Urinary bladder (tissue), 3 donors: ENCODE measurements at regions not wholly inside any gene's neighbourhood (a gene's known extent, or its start where the extent isn't known, plus 50 kb on each side); places are given as distances from the start of the nearest gene placed in this dataset.
"Not testable (repeated sequence)": the region's sequence is repeated elsewhere in the genome, so short reads cannot be mapped to it uniquely, and the experiment has no call there.

Experiments used
- DNase-seq: peaks from one replicate; pipeline ENCODE4 v3.0.0-alpha.2; 2015; ENCODE audit errors: extremely low spot score
- H3K27ac ChIP-seq: one replicate; pipeline ENCODE4 v1.5.1; 2013; ENCODE audit warnings: low read depth, mild to moderate bottlenecking, moderate library complexity
- H3K36me3 ChIP-seq: one replicate; pipeline ENCODE4 v1.6.1; 2013; ENCODE audit warnings: mild to moderate bottlenecking, moderate library complexity; ENCODE audit not compliant: insufficient read depth
- H3K4me1 ChIP-seq: one replicate; pipeline ENCODE4 v1.6.1; 2013; ENCODE audit warnings: mild to moderate bottlenecking, moderate library complexity; ENCODE audit not compliant: insufficient read depth
- H3K4me3 ChIP-seq: one replicate; pipeline ENCODE4 v1.5.1; 2013; ENCODE audit warnings: low read depth, low read length
- WGBS: extraction: QIAGEN DNeasy Blood & Tissue Kit; methylation state at CpG from one replicate; pipeline ENCODE4 v1.1.7; 2013; 5-methylcytosine and 5-hydroxymethylcytosine counted together
- donor health status: healthy with polysubstance abuse.
- donor health status: healthy.

DNA sequence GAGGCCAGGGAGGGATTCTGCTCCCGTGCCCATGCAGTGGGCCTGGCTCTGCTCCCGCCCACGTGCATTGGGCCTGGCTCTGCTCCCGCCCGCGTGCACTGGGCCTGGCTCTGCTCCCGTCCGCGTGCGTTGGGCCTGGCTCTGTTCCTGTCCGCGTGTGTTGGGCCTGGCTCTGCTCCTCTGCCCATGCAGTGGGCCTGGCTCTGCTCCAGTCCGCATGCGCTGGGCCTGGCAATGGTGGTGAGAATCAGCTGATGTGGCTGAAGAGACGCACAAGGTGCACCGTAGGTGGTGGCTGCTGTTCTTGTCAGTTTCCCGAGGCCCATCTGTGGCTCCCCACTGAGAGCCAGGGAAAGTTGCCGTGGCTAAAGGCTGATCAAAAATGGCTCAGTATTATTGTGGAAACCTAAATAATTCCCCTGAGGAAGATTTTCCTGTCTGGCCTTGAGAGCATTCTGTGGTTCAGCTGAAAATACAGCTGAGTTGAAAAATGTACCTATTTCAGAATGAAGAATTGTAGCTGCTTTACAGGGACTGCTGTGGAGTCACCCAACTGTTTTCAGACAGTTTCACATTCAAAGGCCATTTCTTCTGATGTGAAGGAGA, 572.4 kb downstream of the GLRX3 start:
- Histone ChIP-seq H3K4me1 (no peaks in the 10 kb centered on the region), H3K4me3 (no peak overlapping the region), H3K27ac (no peak overlapping the region), H3K36me3 (no peaks in the 10 kb centered on the region)
- no peak for DNase-seq
- WGBS: 87% methylated on average over 18 of the region's 18 CpGs

DNA sequence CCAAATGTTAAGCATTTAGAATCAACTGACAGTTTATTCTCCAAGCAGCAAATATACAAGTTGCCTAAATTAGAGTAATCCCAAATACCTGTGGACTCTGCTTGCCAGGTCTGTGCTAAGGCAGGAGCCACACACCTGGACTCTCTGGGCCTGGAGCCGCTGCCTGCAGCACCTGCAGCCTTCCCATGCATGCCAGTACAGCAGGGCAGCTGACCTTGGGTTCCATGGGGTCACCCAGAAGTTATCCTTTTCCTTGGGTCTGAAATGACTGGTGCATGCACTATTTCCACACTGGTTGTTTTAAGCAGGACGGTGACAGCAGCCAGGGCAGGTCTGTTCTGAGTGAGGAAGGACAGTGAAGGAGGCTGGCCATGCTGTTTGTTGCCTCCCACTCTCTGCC, 573.2 kb downstream of the GLRX3 start:
- Histone ChIP-seq H3K4me3 (no peak overlapping the region), H3K27ac (no peak overlapping the region), H3K4me1 (no peaks in the 10 kb centered on the region), H3K36me3 (no peaks in the 10 kb centered on the region)
- WGBS: 70% methylated on average over 2 of the region's 2 CpGs
- DNase-seq: no peak

- H3K4me3 ChIP-seq: no peak overlapping the region
- WGBS: 70% methylated on average over 14 of the region's 14 CpGs
- H3K36me3 ChIP-seq: no peaks in the 10 kb centered on the region
- DNase-seq: no peak
- no peak overlapping the region for H3K27ac ChIP-seq
- no peaks in the 10 kb centered on the region for H3K4me1 ChIP-seq
Measured at GRCh38 chr10:130711072-130711471, 574.9 kb downstream of the GLRX3 start.

DNA sequence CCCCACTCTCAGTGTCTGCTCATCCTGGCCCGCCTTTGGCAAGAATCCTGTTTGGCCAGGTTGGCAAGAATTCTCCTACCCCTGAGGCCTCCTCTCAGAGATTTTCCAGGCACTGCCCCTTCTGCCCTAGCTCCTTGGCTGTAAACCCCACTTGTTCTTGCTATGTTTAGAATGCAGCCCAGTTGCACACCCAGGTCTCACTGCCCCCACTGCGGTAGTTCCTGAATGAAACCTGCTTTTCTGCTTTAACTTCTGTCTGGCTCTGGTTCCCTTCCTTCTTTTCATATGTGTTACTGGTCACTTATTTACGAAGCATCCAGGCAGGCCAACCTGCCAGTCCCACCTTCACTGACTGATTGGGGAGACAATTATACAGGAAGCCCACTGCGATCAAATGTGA, 576.9 kb downstream of the GLRX3 start:
- WGBS: 79% methylated on average over 4 of the region's 4 CpGs
- no peaks in the 10 kb centered on the region for H3K36me3 ChIP-seq
- H3K4me3 ChIP-seq: no peak overlapping the region
- peak; percentile 2 for DNase-seq
- no peaks in the 10 kb centered on the region for H3K4me1 ChIP-seq
- H3K27ac ChIP-seq: no peak overlapping the region

GRCh38 chr10:130713731-130714130, 577.5 kb downstream of the GLRX3 start:
- H3K36me3 ChIP-seq: no peaks in the 10 kb centered on the region
- H3K4me3 ChIP-seq: no peak overlapping the region
- no peak overlapping the region for H3K27ac ChIP-seq
- DNase-seq: no peak
- H3K4me1 ChIP-seq: no peaks in the 10 kb centered on the region
- WGBS: 91% methylated on average over 8 of the region's 8 CpGs

GRCh38 chr10:130714742-130715467, 578.7 kb downstream of the GLRX3 start:
- DNase-seq: no peak

DNA sequence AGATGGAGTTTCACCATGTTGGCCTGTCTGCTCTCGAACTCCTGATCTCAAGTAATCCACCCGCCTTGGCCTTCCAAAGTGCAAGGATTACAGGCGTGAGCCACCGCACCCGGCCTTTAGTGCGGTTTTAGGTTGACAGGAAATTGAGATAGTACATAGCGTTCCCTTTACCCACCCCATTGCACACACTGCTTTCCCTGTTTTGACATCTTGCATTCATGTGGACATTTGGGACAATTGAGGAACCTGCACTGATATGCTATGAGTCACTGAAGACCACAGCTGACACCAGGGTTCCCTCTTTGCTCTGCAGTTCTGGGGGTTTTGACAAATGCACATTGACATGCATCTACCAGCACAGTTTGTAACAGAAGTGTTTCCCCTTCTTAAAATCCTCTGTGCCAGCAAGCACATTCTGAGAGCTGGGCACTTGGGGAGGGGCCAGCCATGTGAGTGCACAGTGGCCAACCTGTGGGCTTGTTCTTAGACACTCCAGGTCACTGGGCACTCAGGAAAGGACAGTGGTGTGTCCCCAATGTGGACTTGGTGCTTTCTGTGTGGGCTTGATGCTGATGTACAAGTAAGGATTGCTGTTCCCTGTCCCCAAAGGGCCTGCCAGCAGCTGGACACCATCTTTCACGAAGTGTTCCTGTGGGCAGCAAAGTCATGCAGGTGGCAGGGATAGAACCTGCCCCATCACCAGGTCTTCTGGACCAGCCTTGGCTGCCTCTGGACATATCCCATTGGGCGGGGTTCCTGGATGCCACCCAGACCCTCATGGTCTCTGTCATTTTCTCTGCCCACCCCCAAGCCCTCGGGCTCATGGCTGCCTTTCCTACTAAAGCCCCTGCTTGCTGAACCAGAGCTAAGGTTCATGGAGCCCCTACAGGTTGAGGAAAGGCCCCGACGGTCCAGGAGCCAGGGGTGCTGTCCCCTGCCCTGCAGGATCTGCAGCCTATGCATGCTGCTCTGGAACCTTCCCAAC, 579.8 kb downstream of the GLRX3 start:
- no peak for DNase-seq
- H3K4me3 ChIP-seq: no peak overlapping the region
- no peaks in the 10 kb centered on the region for H3K4me1 ChIP-seq
- no peak overlapping the region for H3K27ac ChIP-seq
- WGBS: 79% methylated on average over 12 of the region's 12 CpGs
- no peaks in the 10 kb centered on the region for H3K36me3 ChIP-seq

More at GRCh38 chr10:130714742-130715467, 578.7 kb downstream of the GLRX3 start:
- WGBS: 71% methylated on average over 20 of the region's 20 CpGs
- no peak overlapping the region for H3K27ac ChIP-seq
- no peaks in the 10 kb centered on the region for H3K36me3 ChIP-seq
- no peak overlapping the region for H3K4me3 ChIP-seq
- H3K4me1 ChIP-seq: no peaks in the 10 kb centered on the region

DNA sequence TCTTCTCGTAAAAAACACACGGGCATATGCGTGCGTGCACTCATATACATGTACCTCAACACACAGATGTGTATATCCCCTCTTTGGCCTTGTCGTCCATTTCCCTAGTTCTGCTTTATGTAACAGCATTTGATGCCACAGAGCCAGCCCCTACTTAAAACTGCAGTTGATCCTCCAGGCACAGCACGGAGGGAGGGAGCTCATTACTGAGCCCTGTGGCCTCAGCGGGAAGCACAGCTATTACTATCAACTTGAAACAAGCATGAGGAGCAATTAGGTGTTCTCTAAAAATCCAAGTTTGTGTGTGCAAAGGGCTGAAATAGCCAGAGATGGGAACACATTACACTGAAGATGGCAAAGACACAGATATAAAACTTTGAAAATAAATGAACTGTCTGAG, 580.9 kb downstream of the GLRX3 start:
- Histone ChIP-seq H3K4me1 (no peaks in the 10 kb centered on the region), H3K4me3 (no peak overlapping the region), H3K36me3 (no peaks in the 10 kb centered on the region), H3K27ac (no peak overlapping the region)
- WGBS: 48% methylated on average over 7 of the region's 7 CpGs
- DNase-seq: no peak

DNA sequence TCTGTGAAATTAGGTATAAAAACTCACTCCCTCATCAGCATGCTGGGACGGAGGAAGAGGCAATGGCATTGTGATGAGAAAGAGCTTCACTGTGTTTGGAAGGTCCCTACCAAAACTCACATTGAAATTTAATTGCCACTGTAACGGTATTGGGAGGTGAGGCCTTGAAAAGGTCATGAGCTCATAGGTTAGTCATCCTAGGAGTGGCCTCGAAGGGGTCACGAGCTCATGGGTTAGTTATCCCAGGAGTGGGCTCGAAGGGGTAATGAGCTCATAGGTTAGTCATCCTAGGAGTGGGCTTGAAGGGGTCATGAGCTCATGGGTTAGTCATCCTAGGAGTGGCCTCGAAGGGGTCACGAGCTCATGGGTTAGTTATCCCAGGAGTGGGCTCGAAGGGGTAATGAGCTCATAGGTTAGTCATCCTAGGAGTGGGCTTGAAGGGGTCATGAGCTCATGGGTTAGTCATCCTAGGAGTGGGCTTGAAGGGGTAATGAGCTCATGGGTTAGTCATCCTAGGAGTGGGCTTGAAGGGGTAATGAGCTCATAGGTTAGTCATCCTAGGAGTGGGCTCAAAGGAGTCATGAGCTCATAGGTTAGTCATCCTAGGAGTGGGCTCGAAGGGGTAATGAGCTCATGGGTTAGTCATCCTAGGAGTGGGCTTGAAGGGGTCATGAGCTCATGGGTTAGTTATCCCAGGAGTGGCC, 582.7 kb downstream of the GLRX3 start:
- not testable (repeated sequence) for H3K27ac ChIP-seq, H3K36me3 ChIP-seq, H3K4me3 ChIP-seq, DNase-seq, H3K4me1 ChIP-seq
- WGBS: 80% methylated on average over 9 of the region's 9 CpGs

- H3K4me1 ChIP-seq: no peaks in the 10 kb centered on the region
- no peak overlapping the region for H3K4me3 ChIP-seq
- no peaks in the 10 kb centered on the region for H3K36me3 ChIP-seq
- no peak for DNase-seq
- H3K27ac ChIP-seq: no peak overlapping the region
- WGBS: 71% methylated on average over 2 of the region's 2 CpGs
Measured at GRCh38 chr10:130719448-130719752, 583.2 kb downstream of the GLRX3 start.

GRCh38 chr10:130720235-130720634, 584.0 kb downstream of the GLRX3 start:
- WGBS: 82% methylated on average over 5 of the region's 5 CpGs
- no peak for DNase-seq
- Histone ChIP-seq H3K36me3 (no peaks in the 10 kb centered on the region), H3K4me1 (no peaks in the 10 kb centered on the region), H3K4me3 (no peak overlapping the region), H3K27ac (no peak overlapping the region)

GRCh38 chr10:130721971-130722370, 585.8 kb downstream of the GLRX3 start:
- WGBS: 65% methylated on average over 14 of the region's 14 CpGs
- no peak overlapping the region for H3K4me3 ChIP-seq
- H3K36me3 ChIP-seq: no peaks in the 10 kb centered on the region
- H3K27ac ChIP-seq: no peak overlapping the region
- no peaks in the 10 kb centered on the region for H3K4me1 ChIP-seq
- no peak for DNase-seq

GRCh38 chr10:130723704-130724103, 587.5 kb downstream of the GLRX3 start:
- Histone ChIP-seq H3K36me3 (no peaks in the 10 kb centered on the region), H3K4me1 (no peaks in the 10 kb centered on the region), H3K27ac (no peak overlapping the region), H3K4me3 (no peak overlapping the region)
- WGBS: 85% methylated on average over 3 of the region's 3 CpGs
- DNase-seq: no peak
